ENCODE measurements at regions not wholly inside any gene's neighbourhood (a gene's known extent, or its start where the extent isn't known, plus 50 kb on each side); places are given as distances from the start of the nearest gene placed in this dataset.

GRCh38 chr3:28978092-28978491 lies 302.8 kb upstream of the RBMS3 start (continued):
- TF ChIP-seq, protein P1, sequence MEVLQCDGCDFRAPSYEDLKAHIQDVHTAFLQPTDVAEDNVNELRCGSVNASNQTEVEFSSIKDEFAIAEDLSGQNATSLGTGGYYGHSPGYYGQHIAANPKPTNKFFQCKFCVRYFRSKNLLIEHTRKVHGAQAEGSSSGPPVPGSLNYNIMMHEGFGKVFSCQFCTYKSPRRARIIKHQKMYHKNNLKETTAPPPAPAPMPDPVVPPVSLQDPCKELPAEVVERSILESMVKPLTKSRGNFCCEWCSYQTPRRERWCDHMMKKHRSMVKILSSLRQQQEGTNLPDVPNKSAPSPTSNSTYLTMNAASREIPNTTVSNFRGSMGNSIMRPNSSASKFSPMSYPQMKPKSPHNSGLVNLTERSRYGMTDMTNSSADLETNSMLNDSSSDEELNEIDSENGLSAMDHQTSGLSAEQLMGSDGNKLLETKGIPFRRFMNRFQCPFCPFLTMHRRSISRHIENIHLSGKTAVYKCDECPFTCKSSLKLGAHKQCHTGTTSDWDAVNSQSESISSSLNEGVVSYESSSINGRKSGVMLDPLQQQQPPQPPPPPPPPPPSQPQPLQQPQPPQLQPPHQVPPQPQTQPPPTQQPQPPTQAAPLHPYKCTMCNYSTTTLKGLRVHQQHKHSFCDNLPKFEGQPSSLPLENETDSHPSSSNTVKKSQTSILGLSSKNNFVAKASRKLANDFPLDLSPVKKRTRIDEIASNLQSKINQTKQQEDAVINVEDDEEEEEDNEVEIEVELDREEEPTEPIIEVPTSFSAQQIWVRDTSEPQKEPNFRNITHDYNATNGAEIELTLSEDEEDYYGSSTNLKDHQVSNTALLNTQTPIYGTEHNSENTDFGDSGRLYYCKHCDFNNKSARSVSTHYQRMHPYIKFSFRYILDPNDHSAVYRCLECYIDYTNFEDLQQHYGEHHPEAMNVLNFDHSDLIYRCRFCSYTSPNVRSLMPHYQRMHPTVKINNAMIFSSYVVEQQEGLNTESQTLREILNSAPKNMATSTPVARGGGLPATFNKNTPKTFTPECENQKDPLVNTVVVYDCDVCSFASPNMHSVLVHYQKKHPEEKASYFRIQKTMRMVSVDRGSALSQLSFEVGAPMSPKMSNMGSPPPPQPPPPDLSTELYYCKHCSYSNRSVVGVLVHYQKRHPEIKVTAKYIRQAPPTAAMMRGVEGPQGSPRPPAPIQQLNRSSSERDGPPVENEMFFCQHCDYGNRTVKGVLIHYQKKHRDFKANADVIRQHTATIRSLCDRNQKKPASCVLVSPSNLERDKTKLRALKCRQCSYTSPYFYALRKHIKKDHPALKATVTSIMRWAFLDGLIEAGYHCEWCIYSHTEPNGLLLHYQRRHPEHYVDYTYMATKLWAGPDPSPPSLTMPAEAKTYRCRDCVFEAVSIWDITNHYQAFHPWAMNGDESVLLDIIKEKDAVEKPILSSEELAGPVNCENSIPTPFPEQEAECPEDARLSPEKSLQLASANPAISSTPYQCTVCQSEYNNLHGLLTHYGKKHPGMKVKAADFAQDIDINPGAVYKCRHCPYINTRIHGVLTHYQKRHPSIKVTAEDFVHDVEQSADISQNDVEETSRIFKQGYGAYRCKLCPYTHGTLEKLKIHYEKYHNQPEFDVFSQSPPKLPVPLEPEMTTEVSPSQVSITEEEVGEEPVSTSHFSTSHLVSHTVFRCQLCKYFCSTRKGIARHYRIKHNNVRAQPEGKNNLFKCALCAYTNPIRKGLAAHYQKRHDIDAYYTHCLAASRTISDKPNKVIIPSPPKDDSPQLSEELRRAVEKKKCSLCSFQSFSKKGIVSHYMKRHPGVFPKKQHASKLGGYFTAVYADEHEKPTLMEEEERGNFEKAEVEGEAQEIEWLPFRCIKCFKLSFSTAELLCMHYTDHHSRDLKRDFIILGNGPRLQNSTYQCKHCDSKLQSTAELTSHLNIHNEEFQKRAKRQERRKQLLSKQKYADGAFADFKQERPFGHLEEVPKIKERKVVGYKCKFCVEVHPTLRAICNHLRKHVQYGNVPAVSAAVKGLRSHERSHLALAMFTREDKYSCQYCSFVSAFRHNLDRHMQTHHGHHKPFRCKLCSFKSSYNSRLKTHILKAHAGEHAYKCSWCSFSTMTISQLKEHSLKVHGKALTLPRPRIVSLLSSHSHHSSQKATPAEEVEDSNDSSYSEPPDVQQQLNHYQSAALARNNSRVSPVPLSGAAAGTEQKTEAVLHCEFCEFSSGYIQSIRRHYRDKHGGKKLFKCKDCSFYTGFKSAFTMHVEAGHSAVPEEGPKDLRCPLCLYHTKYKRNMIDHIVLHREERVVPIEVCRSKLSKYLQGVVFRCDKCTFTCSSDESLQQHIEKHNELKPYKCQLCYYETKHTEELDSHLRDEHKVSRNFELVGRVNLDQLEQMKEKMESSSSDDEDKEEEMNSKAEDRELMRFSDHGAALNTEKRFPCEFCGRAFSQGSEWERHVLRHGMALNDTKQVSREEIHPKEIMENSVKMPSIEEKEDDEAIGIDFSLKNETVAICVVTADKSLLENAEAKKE (CRISPR knock-in tag; IDR thresholded peaks at IDR 0.05) = no peak
- TF ChIP-seq CREB1 (CRISPR knock-in tag; IDR thresholded peaks at IDR 0.05; ENCODE audit: low read depth) = no peak

- no peaks in the 10 kb centered on the region for H3F3A ChIP-seq (replicated peaks; ENCODE audit: low read depth)
- no peak overlapping the region for H2AFZ ChIP-seq
- no peak for DNase-seq (ENCODE audit: low spot score)
- Mint-ChIP-seq H3K27ac (no peak overlapping the region), H3K36me3 (ENCODE audit: low read depth) (no peaks in the 10 kb centered on the region), H3K4me1 (no peaks in the 10 kb centered on the region), H3K9me3 (no peaks in the 10 kb centered on the region), H3K4me3 (no peak overlapping the region), H3K27me3 (ENCODE audit: insufficient read depth, low read depth, poor library complexity) (no peaks in the 10 kb centered on the region)
- H3K36me3 ChIP-seq (ENCODE audit: insufficient read depth) = no peaks in the 10 kb centered on the region
- no peaks in the 10 kb centered on the region for H4K20me1 ChIP-seq (replicated peaks; ENCODE audit: insufficient read depth)
- no peak overlapping the region for H3K4me3 ChIP-seq
- H3K4me2 ChIP-seq = no peak overlapping the region
- H3K27me3 ChIP-seq (ENCODE audit: insufficient read depth) = no peaks in the 10 kb centered on the region
- no peak for ATAC-seq
- no peak overlapping the region for H3K27ac ChIP-seq (ENCODE audit: low read depth)
- H3K9me2 ChIP-seq (ENCODE audit: insufficient read depth) = no peaks in the 10 kb centered on the region
- H3K79me2 ChIP-seq (replicated peaks; ENCODE audit: insufficient read depth) = no peaks in the 10 kb centered on the region
- H3K4me1 ChIP-seq (ENCODE audit: insufficient read depth) = no peaks in the 10 kb centered on the region
- TF ChIP-seq, protein P1 (CRISPR knock-in tag; IDR thresholded peaks at IDR 0.05) = no peak
- no peak for TF ChIP-seq EZH2 (IDR thresholded peaks at IDR 0.05; ENCODE audit: low read depth, unreplicated experiment)
- no peak for TF ChIP-seq ZNF114 (CRISPR knock-in tag; IDR thresholded peaks at IDR 0.05)
- TF ChIP-seq CREB1 (CRISPR knock-in tag; IDR thresholded peaks at IDR 0.05; ENCODE audit: low read depth) = no peak
- no peak for TF ChIP-seq ZNF331 (CRISPR knock-in tag; IDR thresholded peaks at IDR 0.05; ENCODE audit: low read depth)
- TF ChIP-seq POLR2AphosphoS5 (IDR thresholded peaks at IDR 0.05; ENCODE audit: low read depth) = no peak
- no peak for TF ChIP-seq JUNB (IDR thresholded peaks at IDR 0.05; ENCODE audit: unreplicated experiment)
- no peak for TF ChIP-seq CTCF (conservative IDR thresholded peaks at IDR 0.05; ENCODE audit: low read depth in 2 of 2)
- TF ChIP-seq NANOG (IDR thresholded peaks at IDR 0.05; ENCODE audit: borderline replicate concordance) = no peak
Measured at GRCh38 chr3:28980131-28980530, 300.7 kb upstream of the RBMS3 start.
